Ovary (tissue), 7 donors: ENCODE measurements at regions not wholly inside any gene's neighbourhood (a gene's known extent, or its start where the extent isn't known, plus 50 kb on each side); places are given as distances from the start of the nearest gene placed in this dataset.

ENCODE experiments used
- DNase-seq, 5 donors: peaks; one replicate each; pipeline ENCODE4 v3.0.0-alpha.2; 2019 to 2020
- H3K27ac ChIP-seq, 2 donors: fragments of 200-600 bp; one replicate each; pipeline versions ENCODE4 v1.5.1 to v1.8.0; 2019 to 2022
- H3K27me3 ChIP-seq: fragments of 200-600 bp; one replicate; pipeline ENCODE4 v1.8.0; 2022
- H3K36me3 ChIP-seq: fragments of 200-600 bp; sonication (generic); one replicate; pipeline ENCODE4 v1.5.1; 2019
- H3K4me1 ChIP-seq: one replicate; pipeline ENCODE4 v1.8.1; 2013; ENCODE audit warnings: mild to moderate bottlenecking, moderate library complexity; ENCODE audit not compliant: insufficient read depth
- H3K4me3 ChIP-seq: fragments of 200-600 bp; sonication (generic); one replicate; pipeline ENCODE4 v1.5.1; 2017
- H3K9me3 ChIP-seq, 2 donors: fragments of 200-600 bp in 1 of 2; sonication (generic) in 1 of 2; one replicate each; pipeline versions ENCODE4 v1.5.1 to v1.8.1; 2013 to 2019; ENCODE audit warnings: mild to moderate bottlenecking in 1 of 2, moderate library complexity in 1 of 2
- CTCF ChIP-seq, 3 donors: fragments of 450-650 bp in 2 of 3; fragments of 200-600 bp in 1 of 3; IDR thresholded peaks; one replicate each; pipeline versions ENCODE4 v1.5.1 to v1.8.0; 2016 to 2022; ENCODE audit warnings: antibody characterized with exemption in 3 of 3, mild to moderate bottlenecking in 1 of 3
- EP300 ChIP-seq: sonication (generic); formaldehyde crosslinking; IDR thresholded peaks from one replicate; pipeline ENCODE4 v1.6.1; 2017; ENCODE audit warnings: antibody characterized with exemption
- POLR2A ChIP-seq: fragments of 450-650 bp; IDR thresholded peaks from one replicate; pipeline ENCODE4 v1.6.1; 2017; ENCODE audit warnings: antibody characterized with exemption, mild to moderate bottlenecking, moderate library complexity
- WGBS, 3 donors: extraction: QIAGEN DNeasy Blood & Tissue Kit in 1 of 3; methylation state at CpG; one replicate each; pipeline versions ENCODE4 v1.1.5 to v1.1.7; 2013 to 2017; 5-methylcytosine and 5-hydroxymethylcytosine counted together
- intact Hi-C, 4 donors: fragments of 100-400 bp; cut with DNase I; formaldehyde crosslinking; loops; one replicate each; pipeline versions ENCODE4 v1.11.0 to v1.15.1; 2022 to 2023
- donor health status: DM: no; HTN: no; CAD: no; lungs with moderate emphysema.
- donor health status: DM: no; HTN: no; CAD: no.
- donor health status: Bipolar disorder and iron deficiency.
- donor health status: DM: no; HTN: no; CAD: no.
- donor health status: DM: yes; HTN: yes; CAD: no.

GRCh38 chr2:7878786-7879482 is 802.9 kb upstream of the ID2 start:
- Histone ChIP-seq H3K36me3 (no peaks in the 10 kb centered on the region), H3K27me3 (no peaks in the 10 kb centered on the region), H3K9me3 (no peaks in the 10 kb centered on the region), H3K27ac (no peak overlapping the region), H3K4me3 (no peak overlapping the region), H3K4me1 (no peaks in the 10 kb centered on the region)
- WGBS, 3 donors = 78 to 83% (median 82%) methylated on average over 12 of the region's 12 CpGs
- DNase-seq = no peak
- intact Hi-C loops = no loop called here
- TF ChIP-seq POLR2A (no peak), EP300 (no peak), CTCF (IDR thresholded peaks at IDR 0.05) (no peak)

DNA sequence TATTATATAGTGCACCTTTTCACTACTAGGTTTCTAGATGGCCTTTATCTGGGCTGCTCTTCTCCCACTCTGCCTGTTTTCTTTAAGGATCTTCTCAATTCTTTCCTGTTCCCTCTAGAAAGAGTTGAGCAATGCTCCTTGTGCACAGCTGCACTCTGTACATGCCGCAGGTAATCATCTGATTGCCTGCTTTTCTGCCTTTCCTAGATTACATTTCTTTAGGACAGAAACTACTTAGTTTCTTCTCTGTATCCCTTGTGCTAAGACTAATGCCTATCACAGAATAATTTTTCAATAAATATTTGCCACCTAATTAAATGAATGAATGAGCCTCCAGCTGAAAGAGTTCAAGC is 802.4 kb upstream of the ID2 start:
- WGBS, 3 donors = 92 to 100% (median 94%) methylated on average over 1 of the region's 1 CpG
- H3K9me3 ChIP-seq = no peaks in the 10 kb centered on the region
- no peak for DNase-seq
- H3K4me1 ChIP-seq = no peaks in the 10 kb centered on the region
- no peaks in the 10 kb centered on the region for H3K27me3 ChIP-seq
- TF ChIP-seq EP300 = no peak
- TF ChIP-seq POLR2A = no peak
- TF ChIP-seq CTCF (IDR thresholded peaks at IDR 0.05) = no peak
- H3K4me3 ChIP-seq = no peak overlapping the region
- H3K36me3 ChIP-seq = no peaks in the 10 kb centered on the region
- H3K27ac ChIP-seq = no peak overlapping the region
- intact Hi-C loops = no loop called here

DNA sequence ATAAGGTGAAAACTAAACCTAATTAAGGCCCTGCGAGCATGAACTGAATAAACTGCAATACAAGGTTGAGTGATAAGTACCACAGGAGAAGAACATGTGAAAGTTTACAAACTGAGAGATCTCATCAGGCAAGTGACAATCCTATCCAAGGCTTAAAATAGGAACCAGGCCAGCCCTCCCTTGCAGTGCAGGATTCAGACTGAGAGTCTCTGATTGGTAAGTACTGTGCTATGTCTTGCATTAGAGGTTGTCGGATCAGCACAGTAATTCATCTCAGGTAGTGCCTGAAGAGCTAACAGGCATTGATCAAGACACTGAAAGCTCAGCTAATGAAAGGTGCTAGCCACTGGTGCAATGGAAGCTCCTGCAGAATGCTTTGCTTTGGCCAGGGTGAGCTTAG is 801.7 kb upstream of the ID2 start:
- TF ChIP-seq CTCF (IDR thresholded peaks at IDR 0.05) (no peak), POLR2A (no peak), EP300 (no peak)
- DNase-seq = no peak
- Histone ChIP-seq H3K27ac (no peak overlapping the region), H3K27me3 (no peaks in the 10 kb centered on the region), H3K4me3 (no peak overlapping the region), H3K9me3 (no peaks in the 10 kb centered on the region), H3K36me3 (no peaks in the 10 kb centered on the region), H3K4me1 (no peaks in the 10 kb centered on the region)
- intact Hi-C loops = no loop called here
- 97 to 100% (median 99%) methylated on average over 2 of the region's 2 CpGs for WGBS, 3 donors

GRCh38 chr2:7880566-7880965 is 801.3 kb upstream of the ID2 start:
- intact Hi-C loops = no loop called here
- WGBS, 3 donors = 50 to 59% (median 52%) methylated on average over 2 of the region's 2 CpGs

More at GRCh38 chr2:7880566-7880965, 801.3 kb upstream of the ID2 start:
- TF ChIP-seq EP300 (no peak), POLR2A (no peak), CTCF (IDR thresholded peaks at IDR 0.05) (no peak)
- DNase-seq = no peak
- H3K4me1 ChIP-seq = no peaks in the 10 kb centered on the region
- H3K9me3 ChIP-seq = no peaks in the 10 kb centered on the region
- no peaks in the 10 kb centered on the region for H3K36me3 ChIP-seq
- no peak overlapping the region for H3K4me3 ChIP-seq
- H3K27ac ChIP-seq = no peak overlapping the region
- H3K27me3 ChIP-seq = no peaks in the 10 kb centered on the region
